ENCODE measurements at regions not wholly inside any gene's neighbourhood (a gene's known extent, or its start where the extent isn't known, plus 50 kb on each side); places are given as distances from the start of the nearest gene placed in this dataset.

DNA sequence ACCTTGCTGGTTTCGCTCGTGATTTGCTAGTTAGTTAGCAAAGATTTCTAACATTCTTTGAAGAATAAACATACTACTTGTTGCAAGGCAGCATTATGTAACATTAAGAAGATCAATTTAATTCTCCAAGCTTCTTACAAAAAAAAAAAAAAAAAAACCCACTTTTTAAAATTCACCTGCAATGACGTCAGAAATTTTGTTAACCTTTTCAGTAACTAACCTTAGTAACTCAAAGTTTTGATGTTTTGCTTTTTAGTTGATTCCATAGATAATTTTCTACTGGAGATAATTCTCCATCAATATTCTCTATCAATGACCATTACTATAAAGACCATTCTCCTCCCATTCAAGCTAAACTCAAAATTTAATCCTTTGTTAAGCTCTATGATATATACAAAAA lies 491.8 kb upstream of the TBL1XR1 start:
- no peak for DNase-seq
- Histone ChIP-seq H3K4me1 (peaks cover 0 to 5% (median 3%) of the 10 kb centered on the region in 6 donors), H3K27me3 (replicated peaks in 1 of 7) (no peaks in the 10 kb centered on the region), H3K27ac (no peak overlapping the region), H3K4me3 (no peak overlapping the region), H3K9me3 (no peaks in the 10 kb centered on the region), H3K36me3 (no peaks in the 10 kb centered on the region)
- WGBS, 5 donors, result 94 to 99% (median 96%) methylated on average over 3 of the region's 3 CpGs
- intact Hi-C loops (cut with DNase I; ENCODE audit: low total_unique reads), result no loop called here
- TF ChIP-seq, protein P1, sequence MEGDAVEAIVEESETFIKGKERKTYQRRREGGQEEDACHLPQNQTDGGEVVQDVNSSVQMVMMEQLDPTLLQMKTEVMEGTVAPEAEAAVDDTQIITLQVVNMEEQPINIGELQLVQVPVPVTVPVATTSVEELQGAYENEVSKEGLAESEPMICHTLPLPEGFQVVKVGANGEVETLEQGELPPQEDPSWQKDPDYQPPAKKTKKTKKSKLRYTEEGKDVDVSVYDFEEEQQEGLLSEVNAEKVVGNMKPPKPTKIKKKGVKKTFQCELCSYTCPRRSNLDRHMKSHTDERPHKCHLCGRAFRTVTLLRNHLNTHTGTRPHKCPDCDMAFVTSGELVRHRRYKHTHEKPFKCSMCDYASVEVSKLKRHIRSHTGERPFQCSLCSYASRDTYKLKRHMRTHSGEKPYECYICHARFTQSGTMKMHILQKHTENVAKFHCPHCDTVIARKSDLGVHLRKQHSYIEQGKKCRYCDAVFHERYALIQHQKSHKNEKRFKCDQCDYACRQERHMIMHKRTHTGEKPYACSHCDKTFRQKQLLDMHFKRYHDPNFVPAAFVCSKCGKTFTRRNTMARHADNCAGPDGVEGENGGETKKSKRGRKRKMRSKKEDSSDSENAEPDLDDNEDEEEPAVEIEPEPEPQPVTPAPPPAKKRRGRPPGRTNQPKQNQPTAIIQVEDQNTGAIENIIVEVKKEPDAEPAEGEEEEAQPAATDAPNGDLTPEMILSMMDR (IDR thresholded peaks at IDR 0.05 in 8 of 11, conservative IDR thresholded peaks at IDR 0.05 in 3 of 11), result no peak
- TF ChIP-seq POLR2AphosphoS5 (IDR thresholded peaks at IDR 0.05) (no peak), POLR2A (IDR thresholded peaks at IDR 0.05) (no peak)

DNA sequence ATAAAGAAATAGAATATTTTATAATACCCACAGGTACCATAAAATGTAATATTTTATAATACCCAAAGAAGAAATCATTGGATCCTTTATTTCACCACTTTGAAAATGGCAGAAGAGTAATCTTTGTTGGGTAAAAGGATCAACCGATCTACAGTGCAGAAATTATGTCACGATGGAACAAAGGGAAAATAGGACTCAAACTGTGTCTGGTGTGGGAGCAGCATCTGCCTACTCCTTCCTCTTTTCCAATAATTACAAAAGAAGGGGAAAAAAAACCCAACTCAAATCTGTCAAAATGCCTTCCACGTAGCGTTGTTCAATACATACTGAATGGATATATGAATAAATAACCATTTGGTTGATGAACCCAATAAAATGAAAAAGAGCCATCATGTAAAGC lies 492.6 kb upstream of the TBL1XR1 start:
- Histone ChIP-seq H3K4me1 (peaks cover 0 to 10% (median 7%) of the 10 kb centered on the region in 6 donors), H3K27me3 (replicated peaks in 1 of 7) (no peaks in the 10 kb centered on the region), H3K27ac (no peak overlapping the region), H3K4me3 (no peak overlapping the region), H3K9me3 (no peaks in the 10 kb centered on the region), H3K36me3 (no peaks in the 10 kb centered on the region)
- 82 to 96% (median 93%) methylated on average over 4 of the region's 4 CpGs for WGBS, 5 donors
- TF ChIP-seq POLR2AphosphoS5 (IDR thresholded peaks at IDR 0.05), result no peak
- TF ChIP-seq, protein P1 (IDR thresholded peaks at IDR 0.05 in 8 of 11, conservative IDR thresholded peaks at IDR 0.05 in 3 of 11), result no peak
- no peak for TF ChIP-seq POLR2A (IDR thresholded peaks at IDR 0.05)
- no peak for DNase-seq
- intact Hi-C loops (cut with DNase I; ENCODE audit: low total_unique reads), result no loop called here

DNA sequence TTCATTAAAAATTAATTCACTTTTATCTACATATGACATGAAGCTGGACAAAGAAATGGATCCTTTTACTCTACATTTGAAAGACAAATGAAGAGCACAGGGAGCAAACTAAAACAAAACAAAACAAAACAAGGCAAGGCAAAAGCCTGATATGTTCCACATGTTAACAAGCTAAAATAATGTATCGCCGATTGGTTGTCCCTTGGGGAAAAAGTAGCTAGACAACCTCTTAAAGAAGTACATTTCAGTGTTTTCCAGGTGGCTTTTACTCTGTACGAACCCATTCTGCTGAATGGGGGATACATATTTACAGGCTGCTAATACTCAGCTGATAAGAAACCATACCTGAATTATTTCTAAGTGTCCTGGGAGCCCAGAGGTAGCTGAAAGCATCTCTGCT lies 493.0 kb upstream of the TBL1XR1 start:
- no peaks in the 10 kb centered on the region for H3K9me3 ChIP-seq
- H3K27ac ChIP-seq, result no peak overlapping the region
- no peaks in the 10 kb centered on the region for H3K36me3 ChIP-seq
- no peak for TF ChIP-seq POLR2A (IDR thresholded peaks at IDR 0.05)
- TF ChIP-seq, protein P1 (IDR thresholded peaks at IDR 0.05 in 8 of 11, conservative IDR thresholded peaks at IDR 0.05 in 3 of 11), result no peak
- no peak for TF ChIP-seq POLR2AphosphoS5 (IDR thresholded peaks at IDR 0.05)
- 89 to 95% (median 91%) methylated on average over 3 of the region's 3 CpGs for WGBS, 5 donors
- H3K27me3 ChIP-seq (replicated peaks in 1 of 7), result no peaks in the 10 kb centered on the region
- no peak for DNase-seq
- H3K4me3 ChIP-seq, result no peak overlapping the region
- H3K4me1 ChIP-seq, result peaks cover 0 to 11% (median 7%) of the 10 kb centered on the region in 6 donors
- intact Hi-C loops (cut with DNase I; ENCODE audit: low total_unique reads), result no loop called here

DNA sequence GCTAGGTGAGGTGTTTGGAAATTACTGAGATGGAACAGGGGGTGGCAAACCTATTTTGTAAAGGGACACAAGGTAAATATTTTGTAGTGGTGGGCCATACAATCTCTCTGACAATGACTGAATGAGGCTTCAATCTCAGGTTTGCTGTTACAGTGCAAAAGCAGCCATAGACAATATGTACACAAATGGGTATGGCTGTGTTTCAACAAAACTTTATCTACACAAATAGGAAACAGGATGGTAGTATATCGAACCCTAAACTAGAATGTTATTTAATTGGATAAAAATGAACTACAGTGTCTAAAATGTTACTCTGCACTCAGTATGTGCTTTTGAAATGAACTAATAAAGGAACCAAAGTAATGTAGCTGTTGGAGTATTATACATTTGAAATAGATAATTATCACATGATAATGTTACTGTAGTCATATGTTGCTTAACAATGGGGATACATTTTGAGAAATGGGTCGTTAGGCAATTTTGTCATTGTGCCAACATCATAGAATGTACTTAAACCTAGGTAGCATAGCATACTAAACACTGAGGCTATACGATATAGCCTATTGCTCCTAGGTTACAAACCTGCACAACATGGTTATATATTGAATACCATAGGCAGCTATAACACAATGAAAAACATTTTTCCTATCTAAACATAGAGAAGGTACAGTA lies 495.2 kb upstream of the TBL1XR1 start:
- Histone ChIP-seq H3K4me1 (peaks cover 0 to 11% (median 7%) of the 10 kb centered on the region in 6 donors), H3K36me3 (no peaks in the 10 kb centered on the region), H3K4me3 (no peak overlapping the region), H3K27ac (no peak overlapping the region), H3K9me3 (no peaks in the 10 kb centered on the region), H3K27me3 (replicated peaks in 1 of 7) (no peaks in the 10 kb centered on the region)
- TF ChIP-seq POLR2AphosphoS5 (IDR thresholded peaks at IDR 0.05) (no peak), POLR2A (IDR thresholded peaks at IDR 0.05) (no peak)
- TF ChIP-seq, protein P1 (IDR thresholded peaks at IDR 0.05 in 8 of 11, conservative IDR thresholded peaks at IDR 0.05 in 3 of 11), result no peak
- DNase-seq, result no peak
- WGBS, 5 donors, result 67 to 85% (median 75%) methylated on average over 3 of the region's 3 CpGs
- intact Hi-C loops (cut with DNase I; ENCODE audit: low total_unique reads), result no loop called here

Measured in spleen (tissue), 11 donors.